HEK293 (cell line): ENCODE measurements at regions not wholly inside any gene's neighbourhood (a gene's known extent, or its start where the extent isn't known, plus 50 kb on each side); places are given as distances from the start of the nearest gene placed in this dataset.

Experiments used
- CTCF ChIA-PET: fragments of 350-600 bp; formaldehyde crosslinking; extraction: SDS; loops from one replicate; lab custom pipeline; 2021; ENCODE audit warnings: antibody characterized with exemption; lab: Yijun Ruan, JAX
- POLR2A ChIA-PET: fragments of 300-600 bp; formaldehyde crosslinking; extraction: SDS; loops from one replicate; lab custom pipeline; 2020; ENCODE audit warnings: antibody characterized with exemption, inconsistent platforms; lab: Yijun Ruan, JAX
- H3K27ac ChIP-seq: fragments of 200-500 bp; sonication (Bioruptor generic); 2 replicates; pipeline ENCODE4 v1.5.1; 2014; ENCODE audit warnings: low read depth, low read length, control low read depth, inconsistent platforms; ENCODE audit errors: extremely low read depth
- H3K36me3 ChIP-seq, 2 experiments: fragments of 200-500 bp in 1 of 2; sonication (Bioruptor generic) in 1 of 2; 1 replicate in 1 of 2; 2 replicates in 1 of 2; pipeline ENCODE4 v1.5.1; 2014 to 2017; ENCODE audit warnings: inconsistent platforms in 2 of 2, low read length in 2 of 2; ENCODE audit not compliant: control insufficient read depth in 2 of 2, insufficient read depth in 1 of 2
- H3K4me1 ChIP-seq: fragments of 200-500 bp; sonication (Bioruptor generic); 2 replicates; pipeline ENCODE4 v1.5.1; 2014; ENCODE audit warnings: mild to moderate bottlenecking, low read length, inconsistent platforms; ENCODE audit not compliant: control insufficient read depth, insufficient read depth
- H3K4me3 ChIP-seq: 2 replicates; pipeline ENCODE4 v1.5.1; 2011; ENCODE audit warnings: low read depth, mild to moderate bottlenecking, control low read depth, low read length, moderate library complexity
- H3K9me3 ChIP-seq: fragments of 200-500 bp; sonication (Bioruptor generic); 2 replicates; pipeline ENCODE4 v1.5.1; 2014; ENCODE audit warnings: low read depth, low read length, inconsistent platforms; ENCODE audit not compliant: control insufficient read depth, insufficient read depth
- BCL6B ChIP-seq: fragments of 450-650 bp; formaldehyde crosslinking; IDR thresholded peaks from 2 replicates; pipeline ENCODE4 v1.5.1; 2017; ENCODE audit warnings: missing biosample characterization, missing genetic modification characterization
- HIC1 ChIP-seq: fragments of 450-650 bp; formaldehyde crosslinking; IDR thresholded peaks from 2 replicates; pipeline ENCODE4 v1.5.1; 2016; ENCODE audit warnings: missing biosample characterization, missing genetic modification characterization
- HOXD13 ChIP-seq: sonication (generic); formaldehyde crosslinking; IDR thresholded peaks from 2 replicates; pipeline ENCODE4 v1.8.0; 2022; ENCODE audit warnings: missing genetic modification reagents, borderline replicate concordance
- MEIS1 ChIP-seq: sonication (generic); formaldehyde crosslinking; IDR thresholded peaks from 2 replicates; pipeline ENCODE4 v1.8.1; 2022; ENCODE audit warnings: missing genetic modification reagents, mild to moderate bottlenecking, borderline replicate concordance
- TSHZ1 ChIP-seq: fragments of 450-650 bp; formaldehyde crosslinking; IDR thresholded peaks from 2 replicates; pipeline ENCODE4 v1.5.1; 2016; ENCODE audit warnings: missing biosample characterization, missing genetic modification characterization, borderline replicate concordance
- ZBTB49 ChIP-seq: fragments of 450-650 bp; formaldehyde crosslinking; IDR thresholded peaks from 2 replicates; pipeline ENCODE4 v1.5.1; 2016; ENCODE audit warnings: missing biosample characterization, missing genetic modification characterization, low read depth
- ZBTB7A ChIP-seq: fragments of 450-650 bp; formaldehyde crosslinking; IDR thresholded peaks from 2 replicates; pipeline ENCODE4 v1.5.1; 2016; ENCODE audit warnings: low read depth, missing biosample characterization, missing genetic modification characterization
- ZNF157 ChIP-seq: fragments of 450-650 bp; formaldehyde crosslinking; IDR thresholded peaks from 2 replicates; pipeline ENCODE4 v1.5.1; 2016; ENCODE audit warnings: missing biosample characterization, missing genetic modification characterization
- ZNF184 ChIP-seq: fragments of 450-650 bp; IDR thresholded peaks from 2 replicates; pipeline ENCODE4 v1.5.1; 2018; ENCODE audit warnings: missing biosample characterization, mild to moderate bottlenecking, missing genetic modification characterization
- ZNF362 ChIP-seq: fragments of 450-650 bp; formaldehyde crosslinking; IDR thresholded peaks from 2 replicates; pipeline ENCODE4 v1.5.1; 2016; ENCODE audit warnings: missing biosample characterization, missing genetic modification characterization
- ZNF433 ChIP-seq: fragments of 450-650 bp; formaldehyde crosslinking; IDR thresholded peaks from 2 replicates; pipeline ENCODE4 v1.5.1; 2016; ENCODE audit warnings: missing biosample characterization, missing genetic modification characterization, low read depth
- ZNF548 ChIP-seq: fragments of 450-650 bp; formaldehyde crosslinking; IDR thresholded peaks from 2 replicates; pipeline ENCODE4 v1.5.1; 2016; ENCODE audit warnings: missing biosample characterization, missing genetic modification characterization
- ZNF701 ChIP-seq: fragments of 450-650 bp; formaldehyde crosslinking; IDR thresholded peaks from 2 replicates; pipeline ENCODE4 v1.5.1; 2016; ENCODE audit warnings: missing biosample characterization, missing genetic modification characterization
- ZSCAN18 ChIP-seq: fragments of 450-650 bp; formaldehyde crosslinking; IDR thresholded peaks from 2 replicates; pipeline ENCODE4 v1.5.1; 2016; ENCODE audit warnings: missing biosample characterization, missing genetic modification characterization

GRCh38 chr1:75010547-75010946, 123.6 kb upstream of the LHX8 start:
- Histone ChIP-seq H3K9me3 (no peaks in the 10 kb centered on the region), H3K4me1 (no peaks in the 10 kb centered on the region), H3K27ac (no peak overlapping the region), H3K36me3 (no peaks in the 10 kb centered on the region), H3K4me3 (no peak overlapping the region)
- no peak for TF ChIP-seq ZSCAN18 (tag by site-specific recombination)
- no peak for TF ChIP-seq ZNF157 (tag by site-specific recombination)
- TF ChIP-seq ZNF548 (tag by site-specific recombination): no peak
- TF ChIP-seq ZNF362: no peak
- no peak for TF ChIP-seq BCL6B (tag by site-specific recombination)
- no peak for TF ChIP-seq HOXD13 (CRISPR knock-in tag)
- no peak for TF ChIP-seq ZBTB49 (tag by site-specific recombination)
- TF ChIP-seq ZNF184 (tag by site-specific recombination): no peak
- TF ChIP-seq MEIS1 (CRISPR knock-in tag): no peak
- no peak for TF ChIP-seq ZNF701 (tag by site-specific recombination)
- no peak for TF ChIP-seq TSHZ1 (tag by site-specific recombination)
- no peak for TF ChIP-seq ZNF433
- no peak for TF ChIP-seq ZBTB7A (tag by site-specific recombination)
- TF ChIP-seq HIC1: no peak
- CTCF ChIA-PET: no interaction called here
- POLR2A ChIA-PET: no interaction called here
